ENCODE measurements at regions not wholly inside any gene's neighbourhood (a gene's known extent, or its start where the extent isn't known, plus 50 kb on each side); places are given as distances from the start of the nearest gene placed in this dataset.

DNA sequence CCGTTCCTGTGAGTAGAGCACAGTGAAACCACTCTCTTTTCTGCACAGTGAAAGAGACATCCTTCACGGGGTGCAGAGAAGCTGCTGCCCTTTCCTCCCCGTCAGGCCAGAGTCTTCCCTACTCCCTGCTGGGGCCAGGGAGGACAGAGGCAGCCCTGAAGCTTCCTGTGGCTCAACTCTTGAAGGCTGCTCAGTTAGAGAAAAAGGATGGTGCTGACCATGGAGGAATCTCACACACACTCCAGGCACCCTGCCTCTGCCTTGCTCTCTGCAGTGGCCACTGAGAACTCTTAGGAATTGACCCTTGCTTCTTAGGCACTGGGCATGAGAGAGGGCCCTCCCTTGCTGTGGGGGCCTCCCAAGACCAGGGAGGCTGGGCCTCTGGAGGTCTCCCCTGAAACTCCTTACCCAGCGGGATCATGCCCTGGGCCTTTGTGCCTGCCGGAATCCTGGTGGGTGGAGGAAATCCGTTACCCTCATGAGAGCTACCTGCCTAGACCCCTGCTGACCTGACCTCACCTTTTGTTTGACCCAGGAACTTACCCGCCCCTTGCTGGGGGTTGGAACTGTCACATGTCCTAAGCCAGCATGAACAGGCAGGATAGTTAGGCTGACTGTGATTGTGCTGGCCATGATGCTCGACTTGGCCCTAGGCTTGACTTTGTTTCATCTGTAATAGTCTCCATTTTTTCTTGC is 65.0 kb upstream of the CD93 start:
- H3K79me2 ChIP-seq (replicated peaks; ENCODE audit: insufficient read depth), result no peaks in the 10 kb centered on the region
- DNase-seq (ENCODE audit: low spot score), result no peak
- H4K20me1 ChIP-seq (replicated peaks; ENCODE audit: insufficient read depth), result no peaks in the 10 kb centered on the region
- peaks cover 4% of the 10 kb centered on the region for H3K4me1 ChIP-seq (ENCODE audit: insufficient read depth)
- no peak overlapping the region for H3K27ac ChIP-seq (ENCODE audit: low read depth)
- peak; percentile 29; the same call in 2 of the 3 replicates for ATAC-seq
- Mint-ChIP-seq H3K4me1 (peaks cover 13% of the 10 kb centered on the region), H3K9me3 (peaks cover 1% of the 10 kb centered on the region; the same call in 2 of the 3 replicates), H3K4me3 (no peak overlapping the region), H3K27me3 (ENCODE audit: insufficient read depth, low read depth, poor library complexity) (peaks cover 11% of the 10 kb centered on the region), H3K36me3 (ENCODE audit: low read depth) (no peaks in the 10 kb centered on the region), H3K27ac (no peak overlapping the region)
- no peaks in the 10 kb centered on the region for H3K9me2 ChIP-seq (ENCODE audit: insufficient read depth)
- no peak overlapping the region for H3K4me2 ChIP-seq
- no peaks in the 10 kb centered on the region for H3K36me3 ChIP-seq (ENCODE audit: insufficient read depth)
- TF ChIP-seq POLR2AphosphoS5 (IDR thresholded peaks at IDR 0.05; ENCODE audit: low read depth), result no peak
- TF ChIP-seq, protein P1, sequence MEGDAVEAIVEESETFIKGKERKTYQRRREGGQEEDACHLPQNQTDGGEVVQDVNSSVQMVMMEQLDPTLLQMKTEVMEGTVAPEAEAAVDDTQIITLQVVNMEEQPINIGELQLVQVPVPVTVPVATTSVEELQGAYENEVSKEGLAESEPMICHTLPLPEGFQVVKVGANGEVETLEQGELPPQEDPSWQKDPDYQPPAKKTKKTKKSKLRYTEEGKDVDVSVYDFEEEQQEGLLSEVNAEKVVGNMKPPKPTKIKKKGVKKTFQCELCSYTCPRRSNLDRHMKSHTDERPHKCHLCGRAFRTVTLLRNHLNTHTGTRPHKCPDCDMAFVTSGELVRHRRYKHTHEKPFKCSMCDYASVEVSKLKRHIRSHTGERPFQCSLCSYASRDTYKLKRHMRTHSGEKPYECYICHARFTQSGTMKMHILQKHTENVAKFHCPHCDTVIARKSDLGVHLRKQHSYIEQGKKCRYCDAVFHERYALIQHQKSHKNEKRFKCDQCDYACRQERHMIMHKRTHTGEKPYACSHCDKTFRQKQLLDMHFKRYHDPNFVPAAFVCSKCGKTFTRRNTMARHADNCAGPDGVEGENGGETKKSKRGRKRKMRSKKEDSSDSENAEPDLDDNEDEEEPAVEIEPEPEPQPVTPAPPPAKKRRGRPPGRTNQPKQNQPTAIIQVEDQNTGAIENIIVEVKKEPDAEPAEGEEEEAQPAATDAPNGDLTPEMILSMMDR (conservative IDR thresholded peaks at IDR 0.05; ENCODE audit: low read depth in 2 of 2), result no peak
- no peak for TF ChIP-seq STAT1 (IDR thresholded peaks at IDR 0.05; ENCODE audit: unreplicated experiment)
- TF ChIP-seq JUNB (IDR thresholded peaks at IDR 0.05; ENCODE audit: unreplicated experiment), result no peak
- TF ChIP-seq CREB1 (CRISPR knock-in tag; IDR thresholded peaks at IDR 0.05; ENCODE audit: low read depth), result no peak
- TF ChIP-seq, protein P2, sequence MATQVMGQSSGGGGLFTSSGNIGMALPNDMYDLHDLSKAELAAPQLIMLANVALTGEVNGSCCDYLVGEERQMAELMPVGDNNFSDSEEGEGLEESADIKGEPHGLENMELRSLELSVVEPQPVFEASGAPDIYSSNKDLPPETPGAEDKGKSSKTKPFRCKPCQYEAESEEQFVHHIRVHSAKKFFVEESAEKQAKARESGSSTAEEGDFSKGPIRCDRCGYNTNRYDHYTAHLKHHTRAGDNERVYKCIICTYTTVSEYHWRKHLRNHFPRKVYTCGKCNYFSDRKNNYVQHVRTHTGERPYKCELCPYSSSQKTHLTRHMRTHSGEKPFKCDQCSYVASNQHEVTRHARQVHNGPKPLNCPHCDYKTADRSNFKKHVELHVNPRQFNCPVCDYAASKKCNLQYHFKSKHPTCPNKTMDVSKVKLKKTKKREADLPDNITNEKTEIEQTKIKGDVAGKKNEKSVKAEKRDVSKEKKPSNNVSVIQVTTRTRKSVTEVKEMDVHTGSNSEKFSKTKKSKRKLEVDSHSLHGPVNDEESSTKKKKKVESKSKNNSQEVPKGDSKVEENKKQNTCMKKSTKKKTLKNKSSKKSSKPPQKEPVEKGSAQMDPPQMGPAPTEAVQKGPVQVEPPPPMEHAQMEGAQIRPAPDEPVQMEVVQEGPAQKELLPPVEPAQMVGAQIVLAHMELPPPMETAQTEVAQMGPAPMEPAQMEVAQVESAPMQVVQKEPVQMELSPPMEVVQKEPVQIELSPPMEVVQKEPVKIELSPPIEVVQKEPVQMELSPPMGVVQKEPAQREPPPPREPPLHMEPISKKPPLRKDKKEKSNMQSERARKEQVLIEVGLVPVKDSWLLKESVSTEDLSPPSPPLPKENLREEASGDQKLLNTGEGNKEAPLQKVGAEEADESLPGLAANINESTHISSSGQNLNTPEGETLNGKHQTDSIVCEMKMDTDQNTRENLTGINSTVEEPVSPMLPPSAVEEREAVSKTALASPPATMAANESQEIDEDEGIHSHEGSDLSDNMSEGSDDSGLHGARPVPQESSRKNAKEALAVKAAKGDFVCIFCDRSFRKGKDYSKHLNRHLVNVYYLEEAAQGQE (IDR thresholded peaks at IDR 0.05; ENCODE audit: unreplicated experiment), result no peak
- TF ChIP-seq NANOG (IDR thresholded peaks at IDR 0.05; ENCODE audit: borderline replicate concordance), result no peak
- H3K4me3 ChIP-seq, result no peak overlapping the region
- H2AFZ ChIP-seq, result no peak overlapping the region
- no peaks in the 10 kb centered on the region for H3K27me3 ChIP-seq (ENCODE audit: insufficient read depth)
- no peaks in the 10 kb centered on the region for H3F3A ChIP-seq (replicated peaks; ENCODE audit: low read depth)

DNA sequence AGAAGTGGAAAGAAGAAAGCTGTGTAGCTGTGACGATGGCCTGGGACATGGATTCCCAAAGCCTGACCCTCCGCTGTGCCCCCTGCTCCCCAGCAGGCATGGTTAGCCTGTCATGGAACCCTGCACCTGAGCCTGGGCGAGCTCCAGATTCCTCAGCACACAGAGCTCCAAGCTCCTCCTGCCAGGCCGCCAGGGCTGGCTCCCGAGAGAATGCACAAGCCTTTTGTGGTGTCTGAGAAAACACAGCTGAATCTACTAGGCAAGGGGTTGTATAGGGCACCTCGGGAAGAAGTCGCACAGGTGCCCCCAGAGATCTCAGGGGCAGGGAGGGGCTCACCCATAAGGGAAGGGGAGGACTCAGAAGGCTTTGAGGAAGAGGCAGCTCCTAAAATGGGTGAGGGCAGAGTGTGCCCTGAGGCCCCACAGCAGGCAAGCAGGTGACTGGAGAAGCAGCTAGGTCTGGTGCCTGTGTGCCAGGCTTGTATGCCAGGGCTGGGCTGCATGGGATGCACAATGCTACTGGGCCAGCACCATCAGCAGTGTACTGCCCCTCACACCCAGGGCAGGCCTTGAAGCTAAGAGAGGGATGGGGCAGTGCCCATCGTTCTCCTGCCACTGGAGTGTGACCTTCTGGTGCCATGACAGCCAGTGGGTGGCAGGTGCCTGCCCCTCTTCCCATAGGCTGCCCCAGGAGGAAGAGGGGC is 64.3 kb upstream of the CD93 start:
- DNase-seq (ENCODE audit: low spot score), result no peak
- H3K27me3 ChIP-seq (ENCODE audit: insufficient read depth), result no peaks in the 10 kb centered on the region
- H4K20me1 ChIP-seq (replicated peaks; ENCODE audit: insufficient read depth), result no peaks in the 10 kb centered on the region
- H3K4me2 ChIP-seq, result no peak overlapping the region
- no peak overlapping the region for H3K27ac ChIP-seq (ENCODE audit: low read depth)
- H3K4me3 Mint-ChIP-seq, result no peak overlapping the region
- H3K36me3 Mint-ChIP-seq (ENCODE audit: low read depth), result no peaks in the 10 kb centered on the region
- no peaks in the 10 kb centered on the region for H3F3A ChIP-seq (replicated peaks; ENCODE audit: low read depth)
- H3K4me1 Mint-ChIP-seq, result peaks cover 13% of the 10 kb centered on the region
- peaks cover 4% of the 10 kb centered on the region for H3K4me1 ChIP-seq (ENCODE audit: insufficient read depth)
- H2AFZ ChIP-seq, result no peak overlapping the region
- no peak overlapping the region for H3K4me3 ChIP-seq
- H3K27me3 Mint-ChIP-seq (ENCODE audit: insufficient read depth, low read depth, poor library complexity), result peaks cover 7% of the 10 kb centered on the region
- no peaks in the 10 kb centered on the region for H3K9me2 ChIP-seq (ENCODE audit: insufficient read depth)
- ATAC-seq, result no peak
- no peak overlapping the region for H3K27ac Mint-ChIP-seq
- no peaks in the 10 kb centered on the region for H3K36me3 ChIP-seq (ENCODE audit: insufficient read depth)
- peaks cover 3% of the 10 kb centered on the region; the same call in 2 of the 3 replicates for H3K9me3 Mint-ChIP-seq
- no peaks in the 10 kb centered on the region for H3K79me2 ChIP-seq (replicated peaks; ENCODE audit: insufficient read depth)
- TF ChIP-seq, protein P3, sequence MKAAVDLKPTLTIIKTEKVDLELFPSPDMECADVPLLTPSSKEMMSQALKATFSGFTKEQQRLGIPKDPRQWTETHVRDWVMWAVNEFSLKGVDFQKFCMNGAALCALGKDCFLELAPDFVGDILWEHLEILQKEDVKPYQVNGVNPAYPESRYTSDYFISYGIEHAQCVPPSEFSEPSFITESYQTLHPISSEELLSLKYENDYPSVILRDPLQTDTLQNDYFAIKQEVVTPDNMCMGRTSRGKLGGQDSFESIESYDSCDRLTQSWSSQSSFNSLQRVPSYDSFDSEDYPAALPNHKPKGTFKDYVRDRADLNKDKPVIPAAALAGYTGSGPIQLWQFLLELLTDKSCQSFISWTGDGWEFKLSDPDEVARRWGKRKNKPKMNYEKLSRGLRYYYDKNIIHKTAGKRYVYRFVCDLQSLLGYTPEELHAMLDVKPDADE (IDR thresholded peaks at IDR 0.05), result no peak
- TF ChIP-seq NANOG (IDR thresholded peaks at IDR 0.05; ENCODE audit: borderline replicate concordance) (no peak), EZH2phosphoT487 (IDR thresholded peaks at IDR 0.05; ENCODE audit: unreplicated experiment) (no peak)
